OCI-LY7 (cell line): ENCODE measurements at regions not wholly inside any gene's neighbourhood (a gene's known extent, or its start where the extent isn't known, plus 50 kb on each side); places are given as distances from the start of the nearest gene placed in this dataset.

Source experiments
- CTCF ChIP-seq: fragments of 200-600 bp; sonication (generic); conservative IDR thresholded peaks from 2 replicates; pipeline ENCODE4 v1.5.1; 2014; ENCODE audit warnings: mild to moderate bottlenecking, antibody characterized with exemption, low read length, moderate library complexity, mixed read lengths
- EZH2phosphoT487 ChIP-seq: fragments of 200-600 bp; sonication (generic); IDR thresholded peaks from 2 replicates; pipeline ENCODE4 v1.6.1; 2018; ENCODE audit warnings: low read depth, borderline replicate concordance, mild to moderate bottlenecking, mixed run types, antibody characterized with exemption, low read length, moderate library complexity, mixed read lengths

GRCh38 chr18:25459814-25460213 lies 107.8 kb upstream of the ZNF521 start:
- no peak for TF ChIP-seq CTCF
- TF ChIP-seq EZH2phosphoT487, result no peak
